SK-N-SH (cell line): ENCODE measurements at regions not wholly inside any gene's neighbourhood (a gene's known extent, or its start where the extent isn't known, plus 50 kb on each side); places are given as distances from the start of the nearest gene placed in this dataset.

Source experiments
- CTCF ChIA-PET: fragments of 300-600, 350-600 bp; formaldehyde crosslinking; extraction: SDS; loops from one replicate; lab custom pipeline; 2021; lab: Yijun Ruan, JAX
- POLR2A ChIA-PET: fragments of 350-600 bp; sonication (Branson Sonifier 250); formaldehyde crosslinking; extraction: SDS; loops from one replicate; lab custom pipeline; 2020; ENCODE audit warnings: antibody characterized with exemption, inconsistent platforms; lab: Yijun Ruan, JAX
- DNase-seq: peaks from one replicate; pipeline ENCODE4 v3.0.0; 2012
- H2AFZ ChIP-seq: fragments of 200-600 bp; sonication (generic); 2 replicates; pipeline ENCODE4 v1.8.1; 2016; ENCODE audit warnings: antibody characterized with exemption, mild to moderate bottlenecking, low read depth
- H3F3A ChIP-seq: fragments of 200-600 bp; sonication (generic); replicated peaks from 2 replicates; pipeline ENCODE3; 2016; ENCODE audit warnings: antibody characterized with exemption, mild to moderate bottlenecking; ENCODE audit not compliant: insufficient read depth
- H3K27ac ChIP-seq, 2 experiments: fragments of 200-500 bp in 1 of 2; fragments of 200-600 bp in 1 of 2; sonication (Bioruptor generic) in 1 of 2; sonication (generic), shearing (Covaris generic) in 1 of 2; 2 replicates each; pipeline versions ENCODE4 v1.5.1 to v1.6.1; 2014 to 2016; ENCODE audit warnings: low read depth in 2 of 2, inconsistent platforms in 1 of 2, low read length in 1 of 2, mild to moderate bottlenecking in 1 of 2, mixed read lengths in 1 of 2
- H3K27me3 ChIP-seq: fragments of 200-600 bp; sonication (generic), shearing (Covaris generic); 2 replicates; pipeline ENCODE4 v1.6.1; 2016; ENCODE audit warnings: mixed run types; ENCODE audit not compliant: insufficient read depth
- H3K36me3 ChIP-seq, 2 experiments: fragments of 200-500 bp in 1 of 2; fragments of 200-600 bp in 1 of 2; sonication (Bioruptor generic) in 1 of 2; sonication (generic) in 1 of 2; replicated peaks in 1 of 2; 2 replicates each; pipeline versions ENCODE3 to v1.5.1; 2014 to 2016; ENCODE audit warnings: low read length in 1 of 2, mild to moderate bottlenecking in 1 of 2; ENCODE audit not compliant: insufficient read depth in 2 of 2, control insufficient read depth in 1 of 2
- H3K4me1 ChIP-seq, 2 experiments: fragments of 200-500 bp in 1 of 2; fragments of 200-600 bp in 1 of 2; sonication (Bioruptor generic) in 1 of 2; sonication (generic), shearing (Covaris generic) in 1 of 2; 2 replicates each; pipeline versions ENCODE4 v1.5.1 to v1.6.1; 2014 to 2016; ENCODE audit warnings: low read depth in 1 of 2, low read length in 1 of 2, mixed run types in 1 of 2; ENCODE audit not compliant: insufficient read depth in 2 of 2, control insufficient read depth in 1 of 2
- H3K4me2 ChIP-seq: fragments of 200-600 bp; sonication (generic), shearing (Covaris generic); 2 replicates; pipeline ENCODE4 v1.6.1; 2017; ENCODE audit warnings: mixed run types
- H3K4me3 ChIP-seq, 2 experiments: fragments of 200-500 bp in 1 of 2; fragments of 200-600 bp in 1 of 2; sonication (Bioruptor generic) in 1 of 2; sonication (generic), shearing (Covaris generic) in 1 of 2; 2 replicates each; pipeline versions ENCODE4 v1.5.1 to v1.8.1; 2014 to 2016; ENCODE audit warnings: low read depth in 2 of 2, inconsistent platforms in 1 of 2, low read length in 1 of 2, mild to moderate bottlenecking in 1 of 2, mixed read lengths in 1 of 2, moderate library complexity in 1 of 2
- H3K79me2 ChIP-seq: fragments of 200-600 bp; sonication (generic); 2 replicates; pipeline ENCODE4 v1.8.1; 2017; ENCODE audit warnings: mild to moderate bottlenecking; ENCODE audit not compliant: insufficient read depth
- H3K9ac ChIP-seq: fragments of 200-600 bp; sonication (generic); 2 replicates; pipeline ENCODE4 v1.6.1; 2017; ENCODE audit warnings: mixed run types
- H3K9me2 ChIP-seq: fragments of 200-600 bp; sonication (generic); 2 replicates; pipeline ENCODE4 v1.6.1; 2017; ENCODE audit warnings: mixed run types
- H3K9me3 ChIP-seq: fragments of 200-600 bp; sonication (generic); 2 replicates; pipeline ENCODE4 v1.6.1; 2017; ENCODE audit warnings: mixed run types, mild to moderate bottlenecking, moderate library complexity
- H4K20me1 ChIP-seq: fragments of 200-600 bp; sonication (generic); 2 replicates; pipeline ENCODE4 v1.6.1; 2017; ENCODE audit warnings: mild to moderate bottlenecking, mixed run types; ENCODE audit not compliant: insufficient read depth
- CHD2 ChIP-seq: fragments of 150-350 bp; IDR thresholded peaks from 2 replicates; pipeline ENCODE4 v1.6.1; 2018; ENCODE audit warnings: low read length; ENCODE audit not compliant: partially characterized antibody
- FOSL2 ChIP-seq: IDR thresholded peaks from 2 replicates; pipeline ENCODE4 v1.4.0; 2012; ENCODE audit warnings: low read depth, mild to moderate bottlenecking, moderate library complexity, borderline replicate concordance
- FOXJ3 ChIP-seq: sonication (generic); formaldehyde crosslinking; IDR thresholded peaks from 2 replicates; pipeline ENCODE4 v1.5.1; 2020; ENCODE audit warnings: mild to moderate bottlenecking, missing genetic modification reagents
- FOXM1 ChIP-seq: IDR thresholded peaks from 2 replicates; pipeline ENCODE4 v1.4.0; 2012; ENCODE audit warnings: low read depth, mild to moderate bottlenecking
- GATA2 ChIP-seq: sonication (generic); formaldehyde crosslinking; IDR thresholded peaks from 2 replicates; pipeline ENCODE4 v1.5.0; 2020; ENCODE audit warnings: mild to moderate bottlenecking, missing genetic modification reagents
- MXI1 ChIP-seq: IDR thresholded peaks from 2 replicates; pipeline ENCODE4 v1.6.1; 2012; ENCODE audit warnings: mild to moderate bottlenecking, low read depth, low read length, improper control_type of control experiment
- NRF1 ChIP-seq: IDR thresholded peaks from 2 replicates; pipeline ENCODE4 v1.6.1; 2012; ENCODE audit warnings: low read depth, mild to moderate bottlenecking, low read length
- POLR2AphosphoS5 ChIP-seq: IDR thresholded peaks from 2 replicates; pipeline ENCODE4 v1.6.1; 2012; ENCODE audit warnings: low read depth, low read length
- RAD21 ChIP-seq: IDR thresholded peaks from 2 replicates; pipeline ENCODE4 v1.6.1; 2012; ENCODE audit warnings: mild to moderate bottlenecking, low read length
- RFX5 ChIP-seq: IDR thresholded peaks from 2 replicates; pipeline ENCODE4 v1.6.1; 2012; ENCODE audit warnings: mild to moderate bottlenecking, improper control_type of control experiment, low read length
- SIN3A ChIP-seq: IDR thresholded peaks from 2 replicates; pipeline ENCODE4 v1.6.1; 2012; ENCODE audit warnings: low read depth, mild to moderate bottlenecking, low read length, moderate library complexity, borderline replicate concordance
- SMC3 ChIP-seq: IDR thresholded peaks from 2 replicates; pipeline ENCODE4 v1.6.1; 2012; ENCODE audit warnings: low read depth, low read length, improper control_type of control experiment
- YY1 ChIP-seq: IDR thresholded peaks from 2 replicates; pipeline ENCODE4 v1.4.0; 2012; ENCODE audit warnings: low read depth, mild to moderate bottlenecking
- WGBS: methylation state at CpG from one replicate; pipeline ENCODE4 v1.1.6; 2017; ENCODE audit warnings: low lambda C conversion rate; 5-methylcytosine and 5-hydroxymethylcytosine counted together
- TF ChIP-seq, protein P1 (sequence below): IDR thresholded peaks from 2 replicates; pipeline ENCODE4; 2012
- TF ChIP-seq, protein P2 (sequence below): IDR thresholded peaks from 2 replicates; pipeline ENCODE4 v1.4.0; 2012; ENCODE audit warnings: low read depth
- TF ChIP-seq, protein P3 (sequence below): fragments of 200-600 bp; sonication (generic); IDR thresholded peaks from 2 replicates; pipeline ENCODE4 v1.6.1; 2017; ENCODE audit warnings: antibody characterized with exemption, mild to moderate bottlenecking, moderate library complexity
- TF ChIP-seq, protein P4 (sequence below): IDR thresholded peaks from 2 replicates; pipeline ENCODE4 v1.4.0; 2012; ENCODE audit warnings: low read depth, borderline replicate concordance
- TF ChIP-seq, protein P5 (sequence below): IDR thresholded peaks from 2 replicates; pipeline ENCODE4 v1.4.0; 2012; ENCODE audit warnings: low read depth, borderline replicate concordance
- TF ChIP-seq, protein P6 (sequence below): fragments of 150-350 bp; IDR thresholded peaks from 2 replicates; pipeline ENCODE4 v1.6.1; 2016; ENCODE audit warnings: mild to moderate bottlenecking, low read depth, low read length

DNA sequence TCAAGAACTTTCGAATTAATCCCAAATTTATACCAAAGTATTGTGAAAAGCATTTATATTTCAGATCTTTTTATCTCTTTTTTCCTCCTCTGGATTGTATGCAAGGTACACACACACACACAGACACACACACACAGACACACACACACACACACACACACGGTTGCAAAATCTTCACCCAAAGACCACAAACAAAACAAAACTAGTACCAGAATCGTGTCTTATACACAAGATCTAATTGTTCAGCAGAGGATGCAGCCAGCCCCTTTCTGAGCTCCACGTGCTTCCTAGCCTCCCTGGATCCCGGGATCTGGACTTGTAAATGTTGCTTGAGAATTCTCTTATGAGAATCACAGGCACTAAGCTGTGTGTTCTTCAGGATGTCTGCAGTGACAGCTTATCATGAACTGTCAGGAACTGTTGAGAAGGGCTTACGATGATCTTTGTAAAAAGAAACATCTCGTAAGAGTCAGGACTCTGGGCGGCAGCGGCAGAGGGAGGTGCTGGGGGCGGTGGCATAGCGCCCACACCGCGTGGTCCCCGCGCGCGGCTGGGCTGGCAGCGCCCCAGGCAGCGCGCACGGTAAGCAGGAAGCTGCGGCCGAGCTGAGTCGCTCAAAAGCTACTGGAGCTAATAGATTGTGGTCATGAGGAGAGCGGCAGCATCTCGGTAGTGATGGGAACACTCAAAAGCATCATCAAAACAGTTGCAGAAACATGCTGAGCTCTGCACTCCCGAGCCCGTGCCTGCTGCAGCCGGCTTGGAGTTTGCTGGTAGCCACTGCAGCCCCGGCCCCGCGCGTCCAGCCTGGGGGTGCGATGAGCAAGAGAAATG, 277.6 kb downstream of the GATA3 start:
- POLR2A ChIA-PET = interaction anchor here (0.6 to 2.1 kb wide), 7 partner anchors 9 to 407 kb away, joined by 3 to 7 read pairs (median 3); no protein-coding TSS in a partner anchor
- Histone ChIP-seq H3K27ac (peak overlapping the region in 1 of 2 experiments; percentile 47; a peak in 1 of 4 replicates), H2AFZ (peak overlapping the region; percentile 92), H3K4me2 (peak overlapping the region; percentile 90), H3K79me2 (no peaks in the 10 kb centered on the region), H3K27me3 (peaks cover 6% of the 10 kb centered on the region; the same call in 1 of the 2 replicates), H3K36me3 (no peaks in the 10 kb centered on the region), H3K4me3 (peak overlapping the region; percentile 49 to 65), H3K9me2 (no peaks in the 10 kb centered on the region), H3K4me1 (no peaks in the 10 kb centered on the region; a peak in 1 of 4 replicates), H3K9me3 (no peaks in the 10 kb centered on the region), H4K20me1 (no peaks in the 10 kb centered on the region), H3F3A (no peaks in the 10 kb centered on the region), H3K9ac (no peak overlapping the region)
- WGBS = 3% methylated on average over 22 of the region's 34 CpGs
- peak; percentile 85 for DNase-seq
- peak; percentile 86 for TF ChIP-seq MXI1
- TF ChIP-seq, protein P1, sequence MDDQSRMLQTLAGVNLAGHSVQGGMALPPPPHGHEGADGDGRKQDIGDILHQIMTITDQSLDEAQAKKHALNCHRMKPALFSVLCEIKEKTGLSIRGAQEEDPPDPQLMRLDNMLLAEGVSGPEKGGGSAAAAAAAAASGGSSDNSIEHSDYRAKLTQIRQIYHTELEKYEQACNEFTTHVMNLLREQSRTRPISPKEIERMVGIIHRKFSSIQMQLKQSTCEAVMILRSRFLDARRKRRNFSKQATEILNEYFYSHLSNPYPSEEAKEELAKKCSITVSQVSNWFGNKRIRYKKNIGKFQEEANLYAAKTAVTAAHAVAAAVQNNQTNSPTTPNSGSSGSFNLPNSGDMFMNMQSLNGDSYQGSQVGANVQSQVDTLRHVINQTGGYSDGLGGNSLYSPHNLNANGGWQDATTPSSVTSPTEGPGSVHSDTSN = no peak
- TF ChIP-seq CHD2 = peak; percentile 37
- CTCF ChIA-PET = interaction anchor here (1.1 to 1.3 kb wide), 2 partner anchors 9 to 11 kb away, joined by 3 to 6 read pairs; no protein-coding TSS in a partner anchor

DNA sequence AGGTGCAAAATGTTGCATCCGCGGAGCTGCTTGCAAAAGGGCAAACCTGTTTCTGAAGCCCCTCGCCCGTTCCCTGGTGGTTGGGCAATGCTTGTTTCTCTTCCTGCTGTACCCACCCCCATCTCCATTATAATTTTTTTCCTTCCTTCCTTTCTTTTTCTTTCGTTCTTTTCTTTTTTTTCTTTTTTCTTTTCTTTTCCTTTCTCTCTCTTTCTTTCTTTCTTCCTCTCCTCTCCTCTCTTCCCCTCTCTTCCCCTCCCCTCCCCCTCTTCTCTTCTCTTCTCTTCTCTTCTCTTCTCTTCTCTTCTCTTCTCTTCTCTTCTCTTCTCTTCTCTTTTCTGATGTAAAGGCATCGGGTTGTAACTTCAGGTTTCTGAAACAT, 278.2 kb downstream of the GATA3 start:
- CTCF ChIA-PET = interaction anchor here (1.1 to 1.3 kb wide), 2 partner anchors 9 to 12 kb away, joined by 3 to 6 read pairs; no protein-coding TSS in a partner anchor
- H4K20me1 ChIP-seq = no peaks in the 10 kb centered on the region
- peak overlapping the region; percentile 90 for H3K4me2 ChIP-seq
- H3K36me3 ChIP-seq = no peaks in the 10 kb centered on the region
- peak overlapping the region in 1 of 2 experiments; percentile 47; a peak in 1 of 4 replicates for H3K27ac ChIP-seq
- no peaks in the 10 kb centered on the region; a peak in 1 of 4 replicates for H3K4me1 ChIP-seq
- H3K9ac ChIP-seq = no peak overlapping the region
- H3K9me3 ChIP-seq = no peaks in the 10 kb centered on the region
- DNase-seq = no peak
- H3K9me2 ChIP-seq = no peaks in the 10 kb centered on the region
- WGBS = 7% methylated on average over 6 of the region's 6 CpGs
- peaks cover 6% of the 10 kb centered on the region; the same call in 1 of the 2 replicates for H3K27me3 ChIP-seq
- peak overlapping the region; percentile 92 for H2AFZ ChIP-seq
- no peaks in the 10 kb centered on the region for H3K79me2 ChIP-seq
- POLR2A ChIA-PET = interaction anchor here (0.6 to 2.1 kb wide), 5 partner anchors 9 to 406 kb away, joined by 3 to 7 read pairs (median 3); no protein-coding TSS in a partner anchor
- no peaks in the 10 kb centered on the region for H3F3A ChIP-seq
- H3K4me3 ChIP-seq = peak overlapping the region; percentile 49 to 65
- TF ChIP-seq RAD21 (no peak), FOSL2 (no peak), FOXM1 (no peak), FOXJ3 (no peak), MXI1 (no peak), SMC3 (no peak), RFX5 (no peak), GATA2 (CRISPR knock-in tag) (no peak), SIN3A (no peak), NRF1 (no peak), YY1 (no peak), POLR2AphosphoS5 (no peak)
- TF ChIP-seq, protein P2, sequence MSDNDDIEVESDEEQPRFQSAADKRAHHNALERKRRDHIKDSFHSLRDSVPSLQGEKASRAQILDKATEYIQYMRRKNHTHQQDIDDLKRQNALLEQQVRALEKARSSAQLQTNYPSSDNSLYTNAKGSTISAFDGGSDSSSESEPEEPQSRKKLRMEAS = no peak
- TF ChIP-seq, protein P3, sequence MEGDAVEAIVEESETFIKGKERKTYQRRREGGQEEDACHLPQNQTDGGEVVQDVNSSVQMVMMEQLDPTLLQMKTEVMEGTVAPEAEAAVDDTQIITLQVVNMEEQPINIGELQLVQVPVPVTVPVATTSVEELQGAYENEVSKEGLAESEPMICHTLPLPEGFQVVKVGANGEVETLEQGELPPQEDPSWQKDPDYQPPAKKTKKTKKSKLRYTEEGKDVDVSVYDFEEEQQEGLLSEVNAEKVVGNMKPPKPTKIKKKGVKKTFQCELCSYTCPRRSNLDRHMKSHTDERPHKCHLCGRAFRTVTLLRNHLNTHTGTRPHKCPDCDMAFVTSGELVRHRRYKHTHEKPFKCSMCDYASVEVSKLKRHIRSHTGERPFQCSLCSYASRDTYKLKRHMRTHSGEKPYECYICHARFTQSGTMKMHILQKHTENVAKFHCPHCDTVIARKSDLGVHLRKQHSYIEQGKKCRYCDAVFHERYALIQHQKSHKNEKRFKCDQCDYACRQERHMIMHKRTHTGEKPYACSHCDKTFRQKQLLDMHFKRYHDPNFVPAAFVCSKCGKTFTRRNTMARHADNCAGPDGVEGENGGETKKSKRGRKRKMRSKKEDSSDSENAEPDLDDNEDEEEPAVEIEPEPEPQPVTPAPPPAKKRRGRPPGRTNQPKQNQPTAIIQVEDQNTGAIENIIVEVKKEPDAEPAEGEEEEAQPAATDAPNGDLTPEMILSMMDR = no peak
- TF ChIP-seq, protein P4, sequence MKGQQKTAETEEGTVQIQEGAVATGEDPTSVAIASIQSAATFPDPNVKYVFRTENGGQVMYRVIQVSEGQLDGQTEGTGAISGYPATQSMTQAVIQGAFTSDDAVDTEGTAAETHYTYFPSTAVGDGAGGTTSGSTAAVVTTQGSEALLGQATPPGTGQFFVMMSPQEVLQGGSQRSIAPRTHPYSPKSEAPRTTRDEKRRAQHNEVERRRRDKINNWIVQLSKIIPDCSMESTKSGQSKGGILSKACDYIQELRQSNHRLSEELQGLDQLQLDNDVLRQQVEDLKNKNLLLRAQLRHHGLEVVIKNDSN = no peak
- TF ChIP-seq, protein P5, sequence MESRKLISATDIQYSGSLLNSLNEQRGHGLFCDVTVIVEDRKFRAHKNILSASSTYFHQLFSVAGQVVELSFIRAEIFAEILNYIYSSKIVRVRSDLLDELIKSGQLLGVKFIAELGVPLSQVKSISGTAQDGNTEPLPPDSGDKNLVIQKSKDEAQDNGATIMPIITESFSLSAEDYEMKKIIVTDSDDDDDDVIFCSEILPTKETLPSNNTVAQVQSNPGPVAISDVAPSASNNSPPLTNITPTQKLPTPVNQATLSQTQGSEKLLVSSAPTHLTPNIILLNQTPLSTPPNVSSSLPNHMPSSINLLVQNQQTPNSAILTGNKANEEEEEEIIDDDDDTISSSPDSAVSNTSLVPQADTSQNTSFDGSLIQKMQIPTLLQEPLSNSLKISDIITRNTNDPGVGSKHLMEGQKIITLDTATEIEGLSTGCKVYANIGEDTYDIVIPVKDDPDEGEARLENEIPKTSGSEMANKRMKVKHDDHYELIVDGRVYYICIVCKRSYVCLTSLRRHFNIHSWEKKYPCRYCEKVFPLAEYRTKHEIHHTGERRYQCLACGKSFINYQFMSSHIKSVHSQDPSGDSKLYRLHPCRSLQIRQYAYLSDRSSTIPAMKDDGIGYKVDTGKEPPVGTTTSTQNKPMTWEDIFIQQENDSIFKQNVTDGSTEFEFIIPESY = no peak
- TF ChIP-seq, protein P6, sequence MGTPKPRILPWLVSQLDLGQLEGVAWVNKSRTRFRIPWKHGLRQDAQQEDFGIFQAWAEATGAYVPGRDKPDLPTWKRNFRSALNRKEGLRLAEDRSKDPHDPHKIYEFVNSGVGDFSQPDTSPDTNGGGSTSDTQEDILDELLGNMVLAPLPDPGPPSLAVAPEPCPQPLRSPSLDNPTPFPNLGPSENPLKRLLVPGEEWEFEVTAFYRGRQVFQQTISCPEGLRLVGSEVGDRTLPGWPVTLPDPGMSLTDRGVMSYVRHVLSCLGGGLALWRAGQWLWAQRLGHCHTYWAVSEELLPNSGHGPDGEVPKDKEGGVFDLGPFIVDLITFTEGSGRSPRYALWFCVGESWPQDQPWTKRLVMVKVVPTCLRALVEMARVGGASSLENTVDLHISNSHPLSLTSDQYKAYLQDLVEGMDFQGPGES = no peak
